GM18951 (cell line): ENCODE measurements at regions not wholly inside any gene's neighbourhood (a gene's known extent, or its start where the extent isn't known, plus 50 kb on each side); places are given as distances from the start of the nearest gene placed in this dataset.

ENCODE experiments used
- POLR2A ChIP-seq: IDR thresholded peaks from 4 replicates; pipeline ENCODE4 v1.6.1; 2011; ENCODE audit warnings: mild to moderate bottlenecking; ENCODE audit not compliant: insufficient read length, insufficient read depth; ENCODE audit errors: extremely low read depth
- in situ Hi-C: fragments of 300-500 bp; cut with MboI; formaldehyde crosslinking; loops from one replicate; pipeline ENCODE4 v1.12.0; 2022; ENCODE audit warnings: low sequenced_read_pairs, mixed read lengths, inconsistent platforms; ENCODE audit not compliant: unreplicated experiment

DNA sequence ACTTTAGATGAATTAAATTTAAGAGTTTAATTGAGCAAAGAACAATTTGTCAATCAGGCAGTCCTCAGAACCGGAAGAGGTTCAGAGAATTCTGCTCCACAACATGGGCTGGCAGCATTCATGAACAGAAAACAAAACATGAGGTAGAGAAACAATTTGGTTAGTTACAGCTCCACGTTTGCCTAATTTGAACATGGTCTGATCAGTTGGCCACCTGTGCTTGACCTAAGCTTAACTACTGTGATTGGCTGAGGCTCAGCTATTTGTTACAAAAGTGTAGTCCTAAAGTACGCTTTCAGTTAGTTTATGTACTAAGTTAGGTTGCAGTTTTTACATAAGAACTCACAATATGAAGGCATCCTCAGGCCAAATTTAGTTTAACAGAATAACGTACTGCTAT lies 258.6 kb downstream of the ADAM29 start:
- TF ChIP-seq POLR2A, result no peak
- in situ Hi-C loops, result no loop called here

DNA sequence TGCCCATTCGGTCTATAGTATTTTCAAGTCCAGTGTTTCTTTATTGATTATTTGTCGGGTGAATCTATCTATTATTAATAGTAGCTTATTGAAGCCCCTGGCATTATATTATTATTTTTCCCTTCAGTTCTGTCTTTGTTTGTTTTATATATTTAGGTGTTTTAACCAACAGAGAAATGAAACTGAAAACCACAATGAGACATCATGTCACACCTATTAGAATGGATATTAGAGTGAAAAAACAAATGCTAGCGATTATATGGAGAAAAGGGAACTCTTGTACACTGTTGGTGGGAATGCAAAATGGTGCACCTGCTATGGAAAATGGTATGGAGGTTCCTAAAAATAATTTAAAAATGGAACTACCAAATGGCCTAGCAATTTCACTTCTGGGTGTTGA lies 272.5 kb downstream of the ADAM29 start:
- in situ Hi-C loops, result no loop called here

DNA sequence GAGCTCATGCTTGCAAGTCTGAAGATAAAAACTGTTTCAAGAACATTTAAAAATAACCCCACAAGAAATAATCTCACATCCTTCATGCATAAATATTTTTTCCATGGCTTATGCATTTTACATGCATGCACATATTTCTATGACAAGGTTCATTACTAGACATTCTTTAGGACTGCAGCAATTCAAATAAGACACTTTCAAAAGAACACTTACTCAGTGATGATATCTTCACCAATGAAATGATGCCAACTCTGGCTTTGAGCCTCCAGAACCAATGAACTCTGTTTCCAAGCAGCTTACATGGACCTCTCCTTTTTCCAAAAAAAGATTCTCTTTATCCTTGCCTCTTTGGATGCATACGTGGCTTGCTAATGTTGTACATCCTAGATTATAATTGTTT lies 279.9 kb downstream of the ADAM29 start:
- TF ChIP-seq POLR2A, result no peak
- in situ Hi-C loops, result no loop called here

More for the DNA sequence above, 272.5 kb downstream of the ADAM29 start:
- TF ChIP-seq POLR2A, result no peak

DNA sequence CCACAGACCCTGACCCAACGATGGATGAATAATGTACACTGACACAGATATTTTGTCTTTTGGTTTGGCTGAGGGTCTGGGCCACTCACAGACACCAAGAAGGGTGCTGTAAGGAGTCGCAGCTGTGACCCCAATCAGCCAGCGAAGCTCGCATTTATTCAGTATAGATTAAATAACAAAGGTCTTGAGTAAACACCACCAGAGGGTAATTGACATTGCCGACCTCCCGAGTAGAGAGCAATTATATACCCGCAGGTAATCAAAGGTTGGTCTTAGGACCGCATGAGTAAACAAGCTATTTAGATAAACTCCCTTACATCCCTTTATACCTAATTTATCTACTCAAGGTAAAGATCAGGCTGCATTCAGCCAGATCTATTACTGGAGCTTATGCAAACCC lies 297.1 kb downstream of the ADAM29 start:
- in situ Hi-C loops, result no loop called here
- no peak for TF ChIP-seq POLR2A

DNA sequence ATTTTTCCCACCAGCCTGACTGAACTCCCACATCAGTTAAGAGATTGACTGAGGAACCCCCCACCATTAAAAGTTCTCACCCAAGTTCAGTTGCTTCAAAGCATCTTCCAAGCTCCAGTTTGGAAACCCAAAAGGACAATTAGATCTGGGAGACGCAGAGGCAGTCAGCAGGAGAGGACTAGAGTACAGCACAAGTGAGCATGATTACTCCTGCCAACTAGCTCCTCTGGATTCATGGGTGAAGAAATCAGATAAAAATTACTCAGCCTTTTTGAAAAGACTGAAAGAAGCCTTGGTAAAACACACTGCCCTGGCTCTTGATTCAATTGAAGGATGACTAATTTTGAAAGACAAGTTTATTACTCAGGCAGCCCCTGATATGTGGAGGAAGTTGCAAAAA lies 297.5 kb downstream of the ADAM29 start:
- in situ Hi-C loops, result no loop called here
- TF ChIP-seq POLR2A, result no peak

DNA sequence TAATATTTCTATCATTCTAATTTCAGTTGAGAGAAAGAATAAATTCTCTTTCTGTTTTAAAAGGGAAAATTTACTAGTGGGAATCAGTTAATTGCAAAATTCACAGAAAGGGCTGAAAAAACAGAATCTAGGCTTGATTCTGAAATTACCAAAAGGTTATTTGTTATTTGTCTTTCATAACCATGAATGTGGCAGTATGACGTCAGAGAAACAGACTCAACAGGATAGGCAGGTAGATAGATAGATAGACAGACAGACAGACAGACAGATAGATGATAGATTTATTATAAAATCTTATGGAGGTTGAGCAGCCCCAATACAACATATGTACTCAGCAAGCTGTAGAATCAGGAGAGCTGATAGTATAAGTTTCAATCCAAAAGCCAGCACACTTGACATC lies 311.0 kb downstream of the ADAM29 start:
- TF ChIP-seq POLR2A, result no peak
- in situ Hi-C loops, result no loop called here

DNA sequence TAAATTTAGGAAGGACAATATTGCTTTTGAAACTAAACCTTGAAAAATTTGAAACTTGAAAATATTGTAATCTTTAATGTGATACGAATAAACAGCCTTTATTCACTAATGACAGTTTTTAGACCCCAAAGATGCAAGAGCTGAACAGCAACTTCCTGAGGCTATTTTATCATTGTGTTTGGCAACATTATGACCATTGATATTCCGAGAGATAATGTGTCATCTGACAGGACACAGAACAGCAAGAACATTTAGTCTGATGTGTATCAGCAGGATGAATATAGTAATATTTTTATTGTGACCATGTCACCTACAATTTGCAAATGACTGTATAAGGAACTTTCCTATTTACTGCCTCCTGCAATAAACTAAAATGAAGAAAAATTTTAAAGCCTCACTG lies 316.0 kb downstream of the ADAM29 start:
- TF ChIP-seq POLR2A, result no peak
- in situ Hi-C loops, result no loop called here

DNA sequence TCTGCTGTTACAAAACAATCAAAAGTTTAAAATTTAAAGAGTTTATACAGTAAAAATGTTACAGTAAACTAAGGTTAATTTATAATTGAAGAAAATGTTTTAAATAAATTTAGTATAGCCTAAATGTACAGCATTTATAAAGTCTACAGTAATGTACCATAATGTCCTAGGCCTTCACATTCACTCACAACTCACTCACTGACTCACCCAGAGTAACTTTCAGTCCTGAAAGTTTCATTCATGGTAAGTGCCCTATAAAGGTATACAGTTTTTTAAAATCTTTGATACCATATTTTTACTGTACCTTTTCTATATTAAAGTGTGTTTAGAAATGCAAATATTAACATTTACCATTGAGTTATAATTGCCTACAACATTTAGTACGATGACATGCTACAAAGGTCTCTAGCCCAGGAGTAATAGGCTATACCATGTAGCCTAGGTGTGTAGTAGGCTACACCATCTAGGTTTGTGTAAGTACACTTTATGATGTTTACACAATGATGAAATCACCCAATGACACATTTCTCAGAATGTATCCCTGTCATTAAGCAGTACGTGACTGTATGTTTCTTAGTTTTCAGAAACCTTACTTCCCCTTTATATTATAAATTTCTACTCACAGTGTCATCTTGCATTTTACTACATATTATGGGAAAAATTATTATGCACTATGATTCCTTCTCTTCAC lies 320.8 kb downstream of the ADAM29 start:
- in situ Hi-C loops, result no loop called here
- no peak for TF ChIP-seq POLR2A

DNA sequence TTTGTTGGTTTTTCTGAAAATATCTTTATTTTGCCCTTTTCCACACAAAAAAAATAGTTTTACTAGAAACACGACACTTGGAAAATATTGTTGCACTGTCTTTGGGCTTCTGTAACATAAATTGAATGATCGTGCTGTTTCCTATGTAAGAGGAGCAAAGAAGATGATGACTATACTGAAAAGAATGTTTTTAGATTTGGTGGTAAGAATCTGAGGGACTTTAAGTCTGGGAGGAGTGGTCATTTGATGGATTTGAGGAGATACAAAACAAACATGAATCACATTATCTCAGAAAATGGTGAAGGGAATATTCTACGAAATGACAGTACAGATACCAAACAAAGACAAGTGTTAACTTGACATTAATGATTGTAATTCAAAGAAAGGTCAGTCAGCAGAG lies 328.8 kb downstream of the ADAM29 start:
- in situ Hi-C loops, result no loop called here
- no peak for TF ChIP-seq POLR2A

DNA sequence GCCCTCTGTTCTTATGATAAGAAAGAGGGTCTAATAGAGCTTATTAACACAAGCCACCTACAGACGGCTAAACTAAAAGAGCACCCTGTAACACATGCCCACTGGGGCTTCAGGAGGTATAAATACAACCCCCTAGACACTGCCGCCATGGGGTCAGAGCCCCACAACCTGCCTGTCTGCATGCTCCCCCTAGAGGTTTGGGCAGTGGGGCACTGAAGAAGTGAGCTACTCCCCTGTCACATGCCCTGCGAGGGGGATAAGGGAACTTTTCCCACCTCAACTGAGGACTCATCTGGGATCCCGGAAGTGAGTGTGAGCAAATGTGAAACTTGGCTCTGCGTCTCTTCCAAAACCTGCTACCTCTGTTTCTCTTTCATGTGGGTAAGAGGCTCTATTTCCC lies 334.5 kb downstream of the ADAM29 start:
- in situ Hi-C loops, result no loop called here

DNA sequence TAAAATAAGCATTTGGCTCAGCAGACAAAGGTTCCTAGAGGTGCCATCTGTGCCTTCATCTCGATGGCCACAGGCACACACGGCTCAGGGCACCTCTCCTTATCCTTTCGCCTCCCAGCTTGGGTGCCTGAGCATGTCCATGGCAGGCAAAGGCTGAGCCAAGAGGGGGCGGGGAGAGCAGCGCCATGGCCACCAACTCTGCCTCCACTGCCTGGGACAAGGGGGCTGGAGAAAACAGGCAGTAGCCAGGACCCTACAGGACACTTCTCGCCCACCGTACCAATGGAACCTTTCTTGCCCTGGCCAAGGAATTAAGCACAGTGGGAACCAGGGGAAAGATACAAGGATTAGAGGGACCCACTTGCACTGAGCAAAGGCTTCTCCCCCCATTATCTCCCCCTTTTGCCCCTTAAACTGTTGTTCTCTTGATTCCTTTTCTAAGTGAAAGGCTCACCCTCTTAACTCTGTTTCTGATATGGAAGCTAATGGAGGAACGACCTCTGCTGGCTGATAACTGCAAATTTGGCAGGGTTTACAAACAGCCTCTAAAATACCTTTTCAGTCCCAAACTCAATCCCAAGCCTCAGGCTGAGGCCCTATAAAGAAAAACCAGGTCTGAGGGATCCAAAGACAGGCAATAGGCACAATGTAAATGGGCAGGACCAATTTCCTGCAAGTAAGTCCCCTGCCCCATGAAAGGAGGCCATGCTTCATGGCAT lies 335.2 kb downstream of the ADAM29 start:
- in situ Hi-C loops, result no loop called here
- no peak for TF ChIP-seq POLR2A

More for the DNA sequence above, 334.5 kb downstream of the ADAM29 start:
- TF ChIP-seq POLR2A, result no peak

DNA sequence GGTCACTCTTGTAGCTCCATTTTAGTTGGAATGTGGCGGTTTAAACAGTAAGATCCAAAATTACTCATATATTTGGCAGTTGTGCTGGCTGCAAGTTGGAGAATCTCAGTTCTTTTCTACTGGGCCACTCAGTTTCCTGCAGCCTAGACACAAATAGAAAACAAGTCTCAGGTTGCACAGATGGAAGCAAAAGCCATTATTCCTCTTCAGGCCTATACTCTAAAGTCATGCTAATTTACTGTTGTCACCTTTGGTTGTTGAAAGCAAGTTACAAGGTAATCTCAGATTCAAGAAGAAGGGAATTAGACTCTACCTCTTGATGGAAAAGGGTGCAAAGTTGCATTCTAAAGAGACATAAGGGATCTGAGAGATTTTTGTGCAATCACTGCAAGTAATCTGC lies 345.4 kb downstream of the ADAM29 start:
- no peak for TF ChIP-seq POLR2A
- in situ Hi-C loops, result no loop called here

DNA sequence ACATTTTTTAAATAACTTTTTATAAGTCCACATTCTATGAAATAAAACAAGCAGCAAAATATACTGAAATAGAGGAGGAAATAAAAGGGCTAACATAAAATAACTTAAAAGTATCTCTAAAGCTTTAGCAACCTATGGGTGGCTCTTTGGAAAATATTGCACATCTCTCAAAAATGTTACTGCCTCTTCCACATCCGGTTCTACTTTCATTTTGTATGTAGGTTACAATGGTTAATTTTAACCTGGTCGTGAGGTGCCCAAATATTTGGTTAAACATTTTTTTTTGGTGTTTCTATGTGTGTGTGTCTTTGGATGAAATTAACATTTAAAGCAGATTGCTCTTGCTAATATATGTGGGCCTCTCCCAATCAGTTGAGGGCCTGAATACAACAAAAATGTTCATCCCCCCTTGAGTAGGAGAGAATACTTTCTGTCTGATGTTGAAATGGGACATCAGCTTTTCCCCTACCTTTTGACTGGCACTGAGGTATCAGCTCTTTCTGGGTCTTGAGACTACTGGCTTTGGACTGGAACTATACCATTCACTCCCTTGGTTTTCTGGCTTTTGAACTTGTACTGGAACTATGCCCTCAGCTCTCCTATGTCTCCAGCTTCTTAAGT lies 353.0 kb downstream of the ADAM29 start:
- TF ChIP-seq POLR2A, result no peak
- in situ Hi-C loops, result no loop called here
